Sciatic nerve (tissue), 2 donors: ENCODE measurements at regions not wholly inside any gene's neighbourhood (a gene's known extent, or its start where the extent isn't known, plus 50 kb on each side); places are given as distances from the start of the nearest gene placed in this dataset.

Experiments used
- ATAC-seq: fragments of 200-7000 bp; cut with Tn5 transposase; one replicate; pipeline ENCODE4 v1.9.1; 2020; ENCODE audit warnings: mild to moderate bottlenecking, moderate library complexity
- DNase-seq: peaks from one replicate; pipeline ENCODE4 v3.0.0-alpha.2; 2020; ENCODE audit warnings: low spot score
- intact Hi-C: fragments of 100-400 bp; cut with DNase I; formaldehyde crosslinking; loops from one replicate; pipeline ENCODE4 v1.14.2; 2022
- donor health status: DM: no; HTN: no; CAD: no.
- donor health status: DM: no; HTN: no; CAD: no.

GRCh38 chr6:140437619-140438345, 1063.3 kb upstream of the CITED2 start:
- ATAC-seq = no peak
- no peak for DNase-seq
- intact Hi-C loops = no loop called here

GRCh38 chr6:140436023-140436811, 1061.8 kb upstream of the CITED2 start:
- no peak for DNase-seq
- ATAC-seq = no peak
- intact Hi-C loops = no loop called here

GRCh38 chr6:140434761-140435160, 1060.3 kb upstream of the CITED2 start:
- intact Hi-C loops = no loop called here
- ATAC-seq (no peak), DNase-seq (no peak)

- no peak for DNase-seq
- no peak for ATAC-seq
- intact Hi-C loops = no loop called here
These were observed 1058.6 kb upstream of the CITED2 start for GRCh38 chr6:140433072-140433471.

GRCh38 chr6:140427842-140428241, 1053.4 kb upstream of the CITED2 start:
- intact Hi-C loops = no loop called here
- DNase-seq (no peak), ATAC-seq (no peak)

- DNase-seq (no peak), ATAC-seq (no peak)
- intact Hi-C loops = no loop called here
These were observed 1040.6 kb upstream of the CITED2 start for GRCh38 chr6:140414966-140415620.

- no peak for DNase-seq
- no peak for ATAC-seq
- intact Hi-C loops = no loop called here
These were observed 1028.6 kb upstream of the CITED2 start for GRCh38 chr6:140403020-140403419.

GRCh38 chr6:140401761-140402160, 1027.3 kb upstream of the CITED2 start:
- intact Hi-C loops = no loop called here
- ATAC-seq (no peak), DNase-seq (no peak)

GRCh38 chr6:140398076-140398475, 1023.6 kb upstream of the CITED2 start:
- DNase-seq (no peak), ATAC-seq (no peak)
- intact Hi-C loops = no loop called here

- DNase-seq = no peak
- intact Hi-C loops = no loop called here
- no peak for ATAC-seq
These were observed 1022.7 kb upstream of the CITED2 start for GRCh38 chr6:140397106-140397505.

- DNase-seq (no peak), ATAC-seq (peak; percentile 38)
- intact Hi-C loops = no loop called here
These were observed 1019.5 kb upstream of the CITED2 start for GRCh38 chr6:140393665-140394540.

- intact Hi-C loops = no loop called here
- DNase-seq (no peak), ATAC-seq (no peak)
These were observed 1014.4 kb upstream of the CITED2 start for GRCh38 chr6:140388815-140389214.

- DNase-seq = no peak
- no peak for ATAC-seq
- intact Hi-C loops = no loop called here
These were observed 1013.8 kb upstream of the CITED2 start for GRCh38 chr6:140388192-140388802.

- DNase-seq = no peak
- intact Hi-C loops = no loop called here
- no peak for ATAC-seq
These were observed 1011.2 kb upstream of the CITED2 start for GRCh38 chr6:140385679-140386078.

GRCh38 chr6:140382355-140382754, 1007.9 kb upstream of the CITED2 start:
- ATAC-seq (no peak), DNase-seq (no peak)
- intact Hi-C loops = no loop called here

GRCh38 chr6:140380427-140381218, 1006.2 kb upstream of the CITED2 start:
- ATAC-seq = no peak
- DNase-seq = no peak
- intact Hi-C loops = no loop called here

- no peak for ATAC-seq
- intact Hi-C loops = no loop called here
- no peak for DNase-seq
These were observed 1005.5 kb upstream of the CITED2 start for GRCh38 chr6:140379919-140380318.

- ATAC-seq = no peak
- no peak for DNase-seq
- intact Hi-C loops = no loop called here
These were observed 1001.8 kb upstream of the CITED2 start for GRCh38 chr6:140376209-140376608.
